Putamen (tissue), 1 donor: ENCODE measurements at regions not wholly inside any gene's neighbourhood (a gene's known extent, or its start where the extent isn't known, plus 50 kb on each side); places are given as distances from the start of the nearest gene placed in this dataset.

ENCODE experiments used
- DNase-seq: peaks from one replicate; pipeline ENCODE4 v3.0.0-alpha.2; 2016; ENCODE audit warnings: low spot score

GRCh38 chr9:26742828-26743476 is 149.7 kb downstream of the CAAP1 start:
- DNase-seq = no peak

DNA sequence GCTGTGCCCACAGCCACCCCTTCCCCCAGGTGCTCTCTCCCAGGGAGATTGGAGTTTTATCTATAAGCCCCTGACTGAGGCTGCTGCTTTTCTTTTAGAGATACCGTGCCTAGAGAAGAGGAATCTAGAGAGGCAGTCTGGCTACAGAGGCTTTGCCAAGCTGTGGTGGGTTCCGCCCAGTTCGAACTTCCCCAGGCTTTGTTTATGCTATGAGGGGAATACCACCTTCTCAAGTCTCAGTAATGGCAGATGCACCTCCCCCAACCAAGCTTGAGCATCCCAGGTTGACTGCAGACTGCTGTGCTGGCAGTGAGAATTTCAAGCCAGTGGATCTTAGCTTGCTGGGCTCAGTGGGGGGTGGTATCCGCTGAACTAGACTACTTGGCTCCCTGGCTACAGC is 157.4 kb downstream of the CAAP1 start:
- no peak for DNase-seq

- DNase-seq = no peak
Observed at GRCh38 chr9:26729187-26729586, 163.4 kb downstream of the CAAP1 start.

- no peak for DNase-seq
Observed at GRCh38 chr9:26727471-26727870, 165.1 kb downstream of the CAAP1 start.

- no peak for DNase-seq
Observed at GRCh38 chr9:26725573-26725972, 167.0 kb downstream of the CAAP1 start.

GRCh38 chr9:26723486-26723885 is 169.1 kb downstream of the CAAP1 start:
- peak; percentile 3 for DNase-seq

DNA sequence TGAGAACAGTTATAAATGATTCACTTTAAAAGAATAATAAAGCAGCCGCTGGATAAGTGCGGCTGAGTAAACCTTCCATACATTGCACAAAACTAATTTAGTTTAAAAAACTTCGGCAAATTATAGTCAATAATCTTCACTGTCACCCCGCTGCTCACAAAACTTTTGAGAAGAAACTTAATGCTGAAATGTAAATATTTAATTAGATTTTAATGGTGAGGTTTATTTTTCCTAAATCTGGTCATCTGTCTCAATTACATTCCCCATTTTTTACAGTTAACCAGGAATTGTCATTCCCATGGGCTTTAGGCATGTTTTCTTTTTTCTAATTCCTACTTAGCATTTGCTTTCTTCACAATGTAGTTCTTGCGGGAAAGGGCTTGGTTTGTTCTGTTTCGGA is 169.8 kb downstream of the CAAP1 start:
- no peak for DNase-seq

GRCh38 chr9:26710008-26710407 is 182.6 kb downstream of the CAAP1 start:
- no peak for DNase-seq

DNA sequence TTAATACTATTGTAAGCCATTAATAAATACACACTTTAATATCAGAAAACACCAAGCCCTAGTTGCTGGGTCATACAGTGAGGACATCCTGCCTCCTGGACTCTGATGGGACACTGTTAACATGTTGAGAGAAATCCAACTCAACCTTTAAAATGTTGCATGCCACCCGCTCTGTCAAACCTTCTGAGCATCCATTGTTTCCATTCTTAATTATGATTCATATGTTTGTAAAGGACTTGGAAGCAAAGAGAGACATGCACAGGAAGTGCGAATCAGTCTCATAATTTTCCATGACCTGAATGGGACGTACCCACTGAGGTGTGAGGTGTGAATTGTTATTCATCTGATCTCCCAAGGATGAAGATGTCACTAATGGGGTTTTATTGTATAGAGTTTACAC is 186.4 kb downstream of the CAAP1 start:
- no peak for DNase-seq

DNA sequence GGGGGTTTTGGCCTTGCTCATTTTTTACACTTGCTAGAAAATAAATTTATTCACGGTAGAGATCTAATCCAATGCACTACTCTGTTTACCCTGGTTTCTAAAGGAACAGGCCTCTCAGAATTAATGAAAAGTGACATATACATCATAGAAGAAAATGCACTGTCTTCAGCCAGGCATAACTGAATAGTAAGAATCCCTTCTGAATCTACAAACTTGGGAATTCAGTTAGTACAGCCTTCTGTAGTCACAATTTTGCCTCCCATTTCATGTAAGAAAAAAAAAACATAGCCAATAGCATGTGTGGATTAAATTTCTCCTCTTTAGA is 197.3 kb downstream of the CAAP1 start:
- DNase-seq = no peak

GRCh38 chr9:26694381-26695297 is 198.0 kb downstream of the CAAP1 start:
- DNase-seq = no peak

GRCh38 chr9:26689041-26689440 is 203.6 kb downstream of the CAAP1 start:
- DNase-seq = no peak

- DNase-seq = no peak
Observed at GRCh38 chr9:26687421-26687820, 205.2 kb downstream of the CAAP1 start.

DNA sequence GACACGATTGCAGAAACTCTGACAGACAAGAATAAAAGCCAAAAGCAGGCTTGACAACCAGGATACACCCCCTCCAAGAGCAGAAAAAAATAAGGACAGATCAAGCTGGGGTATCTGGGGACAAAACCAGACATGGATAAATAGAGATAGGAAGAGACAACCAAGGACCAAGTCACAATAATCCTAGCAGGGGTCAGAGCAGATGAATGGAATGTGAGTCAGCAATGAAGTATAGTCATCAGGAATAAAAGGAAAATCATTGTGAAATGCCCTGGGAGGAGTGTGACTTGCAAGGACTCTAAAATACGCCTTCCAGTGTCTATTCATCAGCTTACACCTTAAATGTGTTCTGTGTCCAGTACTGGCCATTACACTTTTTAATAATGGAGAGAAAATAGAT is 206.8 kb downstream of the CAAP1 start:
- DNase-seq = no peak

GRCh38 chr9:26684029-26684428 is 208.6 kb downstream of the CAAP1 start:
- DNase-seq = no peak

DNA sequence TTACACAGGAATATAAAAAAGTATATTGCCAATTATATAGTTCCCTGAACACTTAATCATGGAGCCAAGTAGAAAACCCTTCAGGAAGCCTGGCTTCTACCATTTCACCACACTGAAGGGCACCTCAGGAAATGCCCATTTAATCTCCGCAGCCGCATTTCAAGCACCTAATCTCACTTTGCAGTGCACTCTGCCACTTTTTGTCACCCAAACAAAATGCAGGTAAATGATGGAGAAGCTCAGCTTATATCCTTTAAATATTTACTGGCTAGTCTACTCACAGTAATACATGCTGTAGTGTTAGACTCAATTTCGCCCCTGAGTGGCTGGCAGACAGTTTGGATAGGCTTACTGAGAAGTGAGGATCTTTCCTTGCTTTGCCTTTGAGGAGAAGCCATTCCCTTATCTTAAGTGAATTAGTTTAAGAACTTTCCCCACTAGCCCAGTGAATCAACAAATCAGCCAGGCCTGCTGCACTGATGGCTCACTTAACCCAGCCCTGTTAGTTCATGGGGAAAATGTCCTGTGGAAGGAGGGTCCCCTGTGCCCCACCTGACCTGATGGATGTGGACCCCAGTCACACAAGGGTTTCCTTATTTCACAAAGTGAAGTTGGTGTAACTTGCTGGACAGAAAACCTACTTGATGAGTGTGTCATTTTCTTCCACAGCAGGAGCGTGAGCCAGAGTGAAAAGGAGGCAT is 209.7 kb downstream of the CAAP1 start:
- DNase-seq = no peak

- no peak for DNase-seq
Observed at GRCh38 chr9:26682041-26682440, 210.6 kb downstream of the CAAP1 start.

GRCh38 chr9:26677965-26678706 is 214.5 kb downstream of the CAAP1 start:
- no peak for DNase-seq

- DNase-seq = no peak
Observed at GRCh38 chr9:26675035-26675434, 217.6 kb downstream of the CAAP1 start.

DNA sequence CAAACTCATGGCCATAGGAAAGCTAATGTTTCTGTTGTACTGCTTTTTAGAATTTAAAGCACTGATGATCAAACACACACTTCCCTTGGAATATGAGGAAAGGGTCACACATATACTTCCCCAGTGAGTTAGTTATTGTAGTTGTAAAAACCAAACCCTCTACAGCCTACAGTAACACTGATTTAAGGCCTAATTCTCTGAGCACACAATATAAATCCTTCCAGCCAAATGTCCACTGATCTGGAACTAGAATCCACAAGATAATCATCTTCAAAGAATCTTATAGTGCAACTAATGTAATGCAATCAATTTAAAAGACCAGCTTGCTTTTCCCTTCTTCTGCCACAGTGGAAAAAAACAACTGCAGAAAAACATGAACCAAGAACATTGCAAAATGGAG is 219.3 kb downstream of the CAAP1 start:
- no peak for DNase-seq

- DNase-seq = peak; percentile 3
Observed at GRCh38 chr9:26669701-26670670, 222.6 kb downstream of the CAAP1 start.
